ENCODE measurements at regions not wholly inside any gene's neighbourhood (a gene's known extent, or its start where the extent isn't known, plus 50 kb on each side); places are given as distances from the start of the nearest gene placed in this dataset.

DNA sequence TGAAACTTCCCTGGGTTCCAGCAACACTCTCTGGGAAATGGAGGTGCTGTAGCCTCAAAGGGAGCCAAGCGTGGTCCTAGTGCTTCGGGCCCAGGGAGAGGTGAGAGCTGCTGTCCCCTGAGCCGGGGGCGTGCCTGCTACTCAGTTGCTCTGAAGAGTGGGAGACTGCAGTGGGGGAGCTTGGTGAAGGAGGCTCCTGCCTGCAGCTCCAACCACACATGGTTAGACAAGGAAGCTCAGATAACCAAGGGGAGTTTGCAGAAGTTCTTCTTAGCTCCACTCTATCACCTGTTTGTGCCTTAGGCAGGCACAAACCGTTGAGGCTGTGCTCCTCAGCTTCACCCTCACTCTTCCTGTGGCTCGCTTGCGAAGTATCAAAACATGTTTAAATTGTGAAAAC lies 53.6 kb upstream of the TRPM1 start (continued):
- TF ChIP-seq, protein P1, sequence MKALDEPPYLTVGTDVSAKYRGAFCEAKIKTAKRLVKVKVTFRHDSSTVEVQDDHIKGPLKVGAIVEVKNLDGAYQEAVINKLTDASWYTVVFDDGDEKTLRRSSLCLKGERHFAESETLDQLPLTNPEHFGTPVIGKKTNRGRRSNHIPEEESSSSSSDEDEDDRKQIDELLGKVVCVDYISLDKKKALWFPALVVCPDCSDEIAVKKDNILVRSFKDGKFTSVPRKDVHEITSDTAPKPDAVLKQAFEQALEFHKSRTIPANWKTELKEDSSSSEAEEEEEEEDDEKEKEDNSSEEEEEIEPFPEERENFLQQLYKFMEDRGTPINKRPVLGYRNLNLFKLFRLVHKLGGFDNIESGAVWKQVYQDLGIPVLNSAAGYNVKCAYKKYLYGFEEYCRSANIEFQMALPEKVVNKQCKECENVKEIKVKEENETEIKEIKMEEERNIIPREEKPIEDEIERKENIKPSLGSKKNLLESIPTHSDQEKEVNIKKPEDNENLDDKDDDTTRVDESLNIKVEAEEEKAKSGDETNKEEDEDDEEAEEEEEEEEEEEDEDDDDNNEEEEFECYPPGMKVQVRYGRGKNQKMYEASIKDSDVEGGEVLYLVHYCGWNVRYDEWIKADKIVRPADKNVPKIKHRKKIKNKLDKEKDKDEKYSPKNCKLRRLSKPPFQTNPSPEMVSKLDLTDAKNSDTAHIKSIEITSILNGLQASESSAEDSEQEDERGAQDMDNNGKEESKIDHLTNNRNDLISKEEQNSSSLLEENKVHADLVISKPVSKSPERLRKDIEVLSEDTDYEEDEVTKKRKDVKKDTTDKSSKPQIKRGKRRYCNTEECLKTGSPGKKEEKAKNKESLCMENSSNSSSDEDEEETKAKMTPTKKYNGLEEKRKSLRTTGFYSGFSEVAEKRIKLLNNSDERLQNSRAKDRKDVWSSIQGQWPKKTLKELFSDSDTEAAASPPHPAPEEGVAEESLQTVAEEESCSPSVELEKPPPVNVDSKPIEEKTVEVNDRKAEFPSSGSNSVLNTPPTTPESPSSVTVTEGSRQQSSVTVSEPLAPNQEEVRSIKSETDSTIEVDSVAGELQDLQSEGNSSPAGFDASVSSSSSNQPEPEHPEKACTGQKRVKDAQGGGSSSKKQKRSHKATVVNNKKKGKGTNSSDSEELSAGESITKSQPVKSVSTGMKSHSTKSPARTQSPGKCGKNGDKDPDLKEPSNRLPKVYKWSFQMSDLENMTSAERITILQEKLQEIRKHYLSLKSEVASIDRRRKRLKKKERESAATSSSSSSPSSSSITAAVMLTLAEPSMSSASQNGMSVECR (CRISPR knock-in tag; IDR thresholded peaks at IDR 0.05; ENCODE audit: borderline replicate concordance) = no peak
- no peak for TF ChIP-seq ZNF416 (CRISPR knock-in tag; IDR thresholded peaks at IDR 0.05)

DNA sequence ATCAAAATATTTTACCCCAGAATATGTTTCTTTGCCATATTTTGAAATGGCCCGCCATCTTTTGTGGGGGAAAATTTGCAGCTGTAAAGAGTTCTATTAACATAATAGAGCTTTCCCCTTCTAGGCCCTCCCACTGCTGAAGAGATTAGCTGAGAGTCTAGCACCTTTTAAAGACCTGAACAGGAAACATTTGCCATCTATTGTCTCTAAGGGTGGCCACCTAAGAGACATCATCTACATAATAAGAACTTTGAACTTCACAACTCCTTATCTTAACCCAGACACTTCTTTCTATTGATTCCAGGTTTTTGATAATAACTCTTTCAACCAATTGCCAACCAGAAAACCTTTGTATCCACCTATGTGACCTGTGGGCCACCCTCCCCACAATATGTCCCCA lies 54.7 kb upstream of the TRPM1 start:
- H3K9me3 Mint-ChIP-seq = peaks cover 5% of the 10 kb centered on the region
- peaks cover 3% of the 10 kb centered on the region for H3K27me3 Mint-ChIP-seq (ENCODE audit: low read depth)
- H3K4me3 Mint-ChIP-seq = no peak overlapping the region
- no peak for TF ChIP-seq SMAD4 (CRISPR knock-in tag; IDR thresholded peaks at IDR 0.05)
- TF ChIP-seq ZNF423 (CRISPR knock-in tag; IDR thresholded peaks at IDR 0.05) = no peak
- TF ChIP-seq, protein P2, sequence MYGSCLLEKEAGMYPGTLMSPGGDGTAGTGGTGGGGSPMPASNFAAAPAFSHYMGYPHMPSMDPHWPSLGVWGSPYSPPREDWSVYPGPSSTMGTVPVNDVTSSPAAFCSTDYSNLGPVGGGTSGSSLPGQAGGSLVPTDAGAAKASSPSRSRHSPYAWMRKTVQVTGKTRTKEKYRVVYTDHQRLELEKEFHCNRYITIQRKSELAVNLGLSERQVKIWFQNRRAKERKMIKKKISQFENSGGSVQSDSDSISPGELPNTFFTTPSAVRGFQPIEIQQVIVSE (CRISPR knock-in tag; IDR thresholded peaks at IDR 0.05; ENCODE audit: borderline replicate concordance) = no peak
- TF ChIP-seq, protein P3, sequence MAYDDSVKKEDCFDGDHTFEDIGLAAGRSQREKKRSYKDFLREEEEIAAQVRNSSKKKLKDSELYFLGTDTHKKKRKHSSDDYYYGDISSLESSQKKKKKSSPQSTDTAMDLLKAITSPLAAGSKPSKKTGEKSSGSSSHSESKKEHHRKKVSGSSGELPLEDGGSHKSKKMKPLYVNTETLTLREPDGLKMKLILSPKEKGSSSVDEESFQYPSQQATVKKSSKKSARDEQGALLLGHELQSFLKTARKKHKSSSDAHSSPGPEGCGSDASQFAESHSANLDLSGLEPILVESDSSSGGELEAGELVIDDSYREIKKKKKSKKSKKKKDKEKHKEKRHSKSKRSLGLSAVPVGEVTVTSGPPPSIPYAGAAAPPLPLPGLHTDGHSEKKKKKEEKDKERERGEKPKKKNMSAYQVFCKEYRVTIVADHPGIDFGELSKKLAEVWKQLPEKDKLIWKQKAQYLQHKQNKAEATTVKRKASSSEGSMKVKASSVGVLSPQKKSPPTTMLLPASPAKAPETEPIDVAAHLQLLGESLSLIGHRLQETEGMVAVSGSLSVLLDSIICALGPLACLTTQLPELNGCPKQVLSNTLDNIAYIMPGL (CRISPR knock-in tag; IDR thresholded peaks at IDR 0.05) = no peak
- no peak for TF ChIP-seq RORB (CRISPR knock-in tag; IDR thresholded peaks at IDR 0.05)
- TF ChIP-seq, protein P4, sequence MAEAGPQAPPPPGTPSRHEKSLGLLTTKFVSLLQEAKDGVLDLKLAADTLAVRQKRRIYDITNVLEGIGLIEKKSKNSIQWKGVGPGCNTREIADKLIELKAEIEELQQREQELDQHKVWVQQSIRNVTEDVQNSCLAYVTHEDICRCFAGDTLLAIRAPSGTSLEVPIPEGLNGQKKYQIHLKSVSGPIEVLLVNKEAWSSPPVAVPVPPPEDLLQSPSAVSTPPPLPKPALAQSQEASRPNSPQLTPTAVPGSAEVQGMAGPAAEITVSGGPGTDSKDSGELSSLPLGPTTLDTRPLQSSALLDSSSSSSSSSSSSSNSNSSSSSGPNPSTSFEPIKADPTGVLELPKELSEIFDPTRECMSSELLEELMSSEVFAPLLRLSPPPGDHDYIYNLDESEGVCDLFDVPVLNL (CRISPR knock-in tag; IDR thresholded peaks at IDR 0.05; ENCODE audit: borderline replicate concordance, low read depth) = no peak
- TF ChIP-seq NFE2L1 (CRISPR knock-in tag; IDR thresholded peaks at IDR 0.05) = no peak
- TF ChIP-seq, protein P5, sequence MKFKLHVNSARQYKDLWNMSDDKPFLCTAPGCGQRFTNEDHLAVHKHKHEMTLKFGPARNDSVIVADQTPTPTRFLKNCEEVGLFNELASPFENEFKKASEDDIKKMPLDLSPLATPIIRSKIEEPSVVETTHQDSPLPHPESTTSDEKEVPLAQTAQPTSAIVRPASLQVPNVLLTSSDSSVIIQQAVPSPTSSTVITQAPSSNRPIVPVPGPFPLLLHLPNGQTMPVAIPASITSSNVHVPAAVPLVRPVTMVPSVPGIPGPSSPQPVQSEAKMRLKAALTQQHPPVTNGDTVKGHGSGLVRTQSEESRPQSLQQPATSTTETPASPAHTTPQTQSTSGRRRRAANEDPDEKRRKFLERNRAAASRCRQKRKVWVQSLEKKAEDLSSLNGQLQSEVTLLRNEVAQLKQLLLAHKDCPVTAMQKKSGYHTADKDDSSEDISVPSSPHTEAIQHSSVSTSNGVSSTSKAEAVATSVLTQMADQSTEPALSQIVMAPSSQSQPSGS (CRISPR knock-in tag; IDR thresholded peaks at IDR 0.05; ENCODE audit: borderline replicate concordance, low read depth) = no peak
- TF ChIP-seq JUN (CRISPR knock-in tag; IDR thresholded peaks at IDR 0.05) = no peak
- TF ChIP-seq, protein P6, sequence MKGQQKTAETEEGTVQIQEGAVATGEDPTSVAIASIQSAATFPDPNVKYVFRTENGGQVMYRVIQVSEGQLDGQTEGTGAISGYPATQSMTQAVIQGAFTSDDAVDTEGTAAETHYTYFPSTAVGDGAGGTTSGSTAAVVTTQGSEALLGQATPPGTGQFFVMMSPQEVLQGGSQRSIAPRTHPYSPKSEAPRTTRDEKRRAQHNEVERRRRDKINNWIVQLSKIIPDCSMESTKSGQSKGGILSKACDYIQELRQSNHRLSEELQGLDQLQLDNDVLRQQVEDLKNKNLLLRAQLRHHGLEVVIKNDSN (CRISPR knock-in tag; IDR thresholded peaks at IDR 0.05) = no peak
- TF ChIP-seq CREM (CRISPR knock-in tag; IDR thresholded peaks at IDR 0.05) = no peak
- TF ChIP-seq ZNF396 (CRISPR knock-in tag; IDR thresholded peaks at IDR 0.05; ENCODE audit: borderline replicate concordance) = no peak
- TF ChIP-seq CREB1 (CRISPR knock-in tag; IDR thresholded peaks at IDR 0.05) = no peak
- TF ChIP-seq, protein P7, sequence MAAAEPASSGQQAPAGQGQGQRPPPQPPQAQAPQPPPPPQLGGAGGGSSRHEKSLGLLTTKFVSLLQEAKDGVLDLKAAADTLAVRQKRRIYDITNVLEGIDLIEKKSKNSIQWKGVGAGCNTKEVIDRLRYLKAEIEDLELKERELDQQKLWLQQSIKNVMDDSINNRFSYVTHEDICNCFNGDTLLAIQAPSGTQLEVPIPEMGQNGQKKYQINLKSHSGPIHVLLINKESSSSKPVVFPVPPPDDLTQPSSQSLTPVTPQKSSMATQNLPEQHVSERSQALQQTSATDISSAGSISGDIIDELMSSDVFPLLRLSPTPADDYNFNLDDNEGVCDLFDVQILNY (CRISPR knock-in tag; IDR thresholded peaks at IDR 0.05) = no peak
- no peak for TF ChIP-seq ATF1 (CRISPR knock-in tag; IDR thresholded peaks at IDR 0.05)
- no peak for TF ChIP-seq ZNF263 (CRISPR knock-in tag; IDR thresholded peaks at IDR 0.05; ENCODE audit: low read depth)
- no peak for TF ChIP-seq HMGA2 (CRISPR knock-in tag; IDR thresholded peaks at IDR 0.05)
- H3K27ac Mint-ChIP-seq = no peak overlapping the region
- DNase-seq (ENCODE audit: low spot score) (no peak), ATAC-seq (peak; percentile 20)
- POLR2A ChIA-PET = interaction anchor here (0.7 kb wide), 2 partner anchors 260 to 779 kb away, joined by 7 to 8 read pairs; no protein-coding TSS in a partner anchor
- H3K4me1 Mint-ChIP-seq = peaks cover 73% of the 10 kb centered on the region
- CTCF ChIA-PET = interaction anchor here (0.6 to 2.0 kb wide), 4 partner anchors 27 to 297 kb away, joined by 3 to 7 read pairs (median 3); no protein-coding TSS in a partner anchor
- peaks cover 7% of the 10 kb centered on the region for H3K36me3 Mint-ChIP-seq

All from WTC11 (cell line).